CD4-positive, alpha-beta T cell treated with Interferon alpha-2 for 1 hour (primary cell): ENCODE measurements at regions not wholly inside any gene's neighbourhood (a gene's known extent, or its start where the extent isn't known, plus 50 kb on each side); places are given as distances from the start of the nearest gene placed in this dataset.
"Not testable (repeated sequence)": the region's sequence is repeated elsewhere in the genome, so short reads cannot be mapped to it uniquely, and the experiment has no call there.

ENCODE experiments used
- DNase-seq, 2 donors: peaks; one replicate each; pipeline ENCODE4 v3.0.0-alpha.2; 2020 to 2022

- no peak for DNase-seq
These were observed 67.0 kb downstream of the CHCHD4 start for GRCh38 chr3:14057701-14058100.

- DNase-seq, result no peak
These were observed 76.8 kb downstream of the CHCHD4 start for GRCh38 chr3:14047841-14048240.

GRCh38 chr3:14047027-14047426 lies 77.6 kb downstream of the CHCHD4 start:
- no peak for DNase-seq

- DNase-seq, result no peak
These were observed 82.0 kb downstream of the CHCHD4 start for GRCh38 chr3:14042680-14043079.

- no peak for DNase-seq
These were observed 85.5 kb downstream of the CHCHD4 start for GRCh38 chr3:14039149-14039548.

GRCh38 chr3:14037211-14037610 lies 87.5 kb downstream of the CHCHD4 start:
- no peak for DNase-seq

GRCh38 chr3:14033023-14033422 lies 91.6 kb downstream of the CHCHD4 start:
- no peak for DNase-seq

GRCh38 chr3:14031271-14031670 lies 93.4 kb downstream of the CHCHD4 start:
- no peak for DNase-seq

GRCh38 chr3:14029390-14029995 lies 95.2 kb downstream of the CHCHD4 start:
- DNase-seq, result not testable (repeated sequence)

- DNase-seq, result not testable (repeated sequence)
These were observed 96.5 kb downstream of the CHCHD4 start for GRCh38 chr3:14028122-14028521.

GRCh38 chr3:14019459-14019858 lies 105.2 kb downstream of the CHCHD4 start:
- no peak for DNase-seq

GRCh38 chr3:14016900-14017475 lies 107.7 kb downstream of the CHCHD4 start:
- DNase-seq, result no peak

- no peak for DNase-seq
These were observed 117.7 kb downstream of the CHCHD4 start for GRCh38 chr3:14007006-14007405.

GRCh38 chr3:14001136-14001535 lies 121.3 kb upstream of the WNT7A start:
- DNase-seq, result no peak

GRCh38 chr3:14000556-14000955 lies 120.7 kb upstream of the WNT7A start:
- no peak for DNase-seq

- DNase-seq, result no peak
These were observed 119.0 kb upstream of the WNT7A start for GRCh38 chr3:13998831-13999230.

GRCh38 chr3:13995216-13995615 lies 115.3 kb upstream of the WNT7A start:
- DNase-seq, result not testable (repeated sequence)

GRCh38 chr3:13988925-13989324 lies 109.1 kb upstream of the WNT7A start:
- not testable (repeated sequence) for DNase-seq

- no peak for DNase-seq
These were observed 96.6 kb upstream of the WNT7A start for GRCh38 chr3:13976469-13976868.

- no peak for DNase-seq
These were observed 95.8 kb upstream of the WNT7A start for GRCh38 chr3:13975686-13976085.

GRCh38 chr3:13972679-13973379 lies 93.0 kb upstream of the WNT7A start:
- DNase-seq, result no peak

- no peak for DNase-seq
These were observed 86.4 kb upstream of the WNT7A start for GRCh38 chr3:13966302-13966701.

- no peak for DNase-seq
These were observed 83.4 kb upstream of the WNT7A start for GRCh38 chr3:13963137-13963886.
